Karpas-422 (cell line): ENCODE measurements at regions not wholly inside any gene's neighbourhood (a gene's known extent, or its start where the extent isn't known, plus 50 kb on each side); places are given as distances from the start of the nearest gene placed in this dataset.

Experiments used
- DNase-seq: peaks from one replicate; pipeline ENCODE4 v3.0.0-alpha.2; 2015
- H2AFZ ChIP-seq: fragments of 200-600 bp; sonication (generic); 2 replicates; pipeline ENCODE4 v1.6.1; 2014; ENCODE audit warnings: antibody characterized with exemption, low read length, mixed read lengths
- H3K27ac ChIP-seq: fragments of 200-600 bp; sonication (generic); 2 replicates; pipeline ENCODE4 v1.5.1; 2014; ENCODE audit warnings: mild to moderate bottlenecking, low read length, moderate library complexity
- H3K27me3 ChIP-seq: fragments of 200-600 bp; sonication (generic); 2 replicates; pipeline ENCODE4 v1.6.1; 2014; ENCODE audit warnings: low read length, mixed read lengths
- H3K36me3 ChIP-seq: fragments of 200-600 bp; sonication (generic); 2 replicates; pipeline ENCODE4 v1.6.1; 2014; ENCODE audit warnings: low read length, mixed read lengths; ENCODE audit not compliant: insufficient read depth
- H3K4me1 ChIP-seq: fragments of 200-600 bp; sonication (generic); 2 replicates; pipeline ENCODE4 v1.6.1; 2014; ENCODE audit warnings: mild to moderate bottlenecking, low read length, mixed read lengths
- H3K4me2 ChIP-seq: fragments of 200-600 bp; sonication (generic); 2 replicates; pipeline ENCODE4 v1.6.1; 2014; ENCODE audit warnings: low read length, low read depth, mild to moderate bottlenecking; ENCODE audit not compliant: poor library complexity, severe bottlenecking
- H3K4me3 ChIP-seq: fragments of 200-600 bp; sonication (generic); 2 replicates; pipeline ENCODE4 v1.5.1; 2014; ENCODE audit warnings: mild to moderate bottlenecking, antibody characterized with exemption, low read length, mixed read lengths
- H3K79me2 ChIP-seq: fragments of 200-600 bp; sonication (generic); 2 replicates; pipeline ENCODE4 v1.6.1; 2014; ENCODE audit warnings: mild to moderate bottlenecking, low read length, mixed read lengths
- H3K9ac ChIP-seq: fragments of 200-600 bp; sonication (generic); 2 replicates; pipeline ENCODE4 v1.6.0; 2014; ENCODE audit warnings: low read length
- H3K9me2 ChIP-seq: fragments of 200-600 bp; sonication (generic), shearing (Covaris generic); replicated peaks from 2 replicates; pipeline ENCODE4 v1.6.0; 2014; ENCODE audit warnings: mild to moderate bottlenecking, low read length, moderate library complexity; ENCODE audit not compliant: insufficient read depth
- H3K9me3 ChIP-seq: fragments of 300-700, 200-600 bp; sonication (generic); 2 replicates; pipeline ENCODE4 v1.6.1; 2014; ENCODE audit warnings: low read length, mixed read lengths
- H4K20me1 ChIP-seq: fragments of 200-600 bp; sonication (generic); 2 replicates; pipeline ENCODE4 v1.6.1; 2014; ENCODE audit warnings: mild to moderate bottlenecking, antibody characterized with exemption, low read length, low read depth; ENCODE audit not compliant: insufficient read depth

- H4K20me1 ChIP-seq, result no peaks in the 10 kb centered on the region; the same call in 1 of the 2 replicates
- H2AFZ ChIP-seq, result no peak overlapping the region
- no peak overlapping the region for H3K27ac ChIP-seq
- no peak overlapping the region for H3K4me2 ChIP-seq
- H3K4me1 ChIP-seq, result no peaks in the 10 kb centered on the region
- H3K9me3 ChIP-seq, result no peaks in the 10 kb centered on the region
- no peaks in the 10 kb centered on the region for H3K79me2 ChIP-seq
- H3K4me3 ChIP-seq, result no peak overlapping the region
- no peak overlapping the region for H3K9ac ChIP-seq
- H3K27me3 ChIP-seq, result no peaks in the 10 kb centered on the region
- H3K36me3 ChIP-seq, result no peaks in the 10 kb centered on the region
- no peaks in the 10 kb centered on the region for H3K9me2 ChIP-seq
- no peak for DNase-seq
Measured at GRCh38 chr14:98959958-98960616, 311.9 kb downstream of the BCL11B start.

DNA sequence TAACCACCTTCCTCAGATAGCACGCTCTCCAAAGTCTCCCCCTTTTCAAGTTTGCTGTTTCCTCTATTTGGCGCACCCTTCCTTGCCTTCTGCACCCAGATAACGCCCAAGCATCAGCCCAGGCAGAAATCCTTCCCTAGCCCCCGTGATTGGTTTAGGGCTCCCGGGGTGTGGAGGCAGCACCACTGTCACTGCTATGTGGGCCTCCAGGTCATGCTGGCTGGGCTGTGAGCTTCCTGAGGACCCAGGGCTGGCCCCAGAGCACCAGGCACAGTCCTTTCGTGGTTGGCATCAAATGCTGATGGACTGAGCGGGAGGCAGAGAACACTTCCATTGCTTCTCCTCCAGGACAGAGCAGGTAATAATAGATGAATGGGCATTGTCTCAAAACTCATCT lies 311.4 kb downstream of the BCL11B start:
- Histone ChIP-seq H3K9me3 (no peaks in the 10 kb centered on the region), H3K27ac (no peak overlapping the region), H3K9ac (no peak overlapping the region), H2AFZ (no peak overlapping the region), H3K9me2 (no peaks in the 10 kb centered on the region), H3K79me2 (no peaks in the 10 kb centered on the region), H3K4me2 (no peak overlapping the region), H3K27me3 (no peaks in the 10 kb centered on the region), H4K20me1 (no peaks in the 10 kb centered on the region; the same call in 1 of the 2 replicates), H3K36me3 (no peaks in the 10 kb centered on the region), H3K4me3 (no peak overlapping the region), H3K4me1 (no peaks in the 10 kb centered on the region)
- DNase-seq, result no peak

GRCh38 chr14:98961191-98961590 lies 310.8 kb downstream of the BCL11B start:
- no peak overlapping the region for H3K9ac ChIP-seq
- no peaks in the 10 kb centered on the region; the same call in 1 of the 2 replicates for H4K20me1 ChIP-seq
- no peaks in the 10 kb centered on the region for H3K4me1 ChIP-seq
- no peaks in the 10 kb centered on the region for H3K9me3 ChIP-seq
- no peaks in the 10 kb centered on the region for H3K27me3 ChIP-seq
- DNase-seq, result no peak
- H3K36me3 ChIP-seq, result no peaks in the 10 kb centered on the region
- H3K4me3 ChIP-seq, result no peak overlapping the region
- no peak overlapping the region for H2AFZ ChIP-seq
- no peak overlapping the region for H3K27ac ChIP-seq
- no peaks in the 10 kb centered on the region for H3K9me2 ChIP-seq
- no peak overlapping the region for H3K4me2 ChIP-seq
- no peaks in the 10 kb centered on the region for H3K79me2 ChIP-seq

GRCh38 chr14:98962118-98962517 lies 309.9 kb downstream of the BCL11B start:
- Histone ChIP-seq H2AFZ (no peak overlapping the region), H3K4me3 (no peak overlapping the region), H3K4me1 (no peaks in the 10 kb centered on the region), H3K27ac (no peak overlapping the region), H3K36me3 (no peaks in the 10 kb centered on the region), H3K79me2 (no peaks in the 10 kb centered on the region), H3K9ac (no peak overlapping the region), H3K27me3 (no peaks in the 10 kb centered on the region), H3K9me2 (no peaks in the 10 kb centered on the region), H4K20me1 (no peaks in the 10 kb centered on the region; the same call in 1 of the 2 replicates), H3K9me3 (no peaks in the 10 kb centered on the region), H3K4me2 (no peak overlapping the region)
- DNase-seq, result no peak

DNA sequence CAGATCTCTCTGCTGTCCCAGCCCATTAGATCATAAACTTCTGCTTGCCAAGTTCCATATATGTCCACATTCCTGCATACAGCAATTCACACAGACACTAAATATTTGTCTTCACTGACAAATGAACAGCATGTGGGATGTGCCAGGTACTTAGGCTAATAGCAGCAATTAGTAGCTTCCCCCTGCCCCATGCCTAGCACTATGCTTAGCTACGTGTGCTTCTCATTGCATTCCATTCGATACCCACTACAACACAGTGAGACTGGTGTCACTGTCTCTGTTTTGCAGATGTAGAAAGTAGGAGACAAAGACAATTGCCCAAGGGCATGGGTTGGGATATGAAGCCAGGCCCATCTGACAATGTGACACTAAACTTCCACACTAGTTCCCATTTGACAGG lies 308.4 kb downstream of the BCL11B start:
- DNase-seq, result no peak
- H3K27me3 ChIP-seq, result no peaks in the 10 kb centered on the region
- H3K9me3 ChIP-seq, result no peaks in the 10 kb centered on the region
- no peak overlapping the region for H3K9ac ChIP-seq
- H3K4me2 ChIP-seq, result no peak overlapping the region
- 0 out of 2 replicates have a peak, but pooled peaks cover 3% of the 10 kb centered on the region for H3K4me1 ChIP-seq
- no peaks in the 10 kb centered on the region for H3K36me3 ChIP-seq
- no peak overlapping the region for H3K27ac ChIP-seq
- H4K20me1 ChIP-seq, result no peaks in the 10 kb centered on the region
- no peaks in the 10 kb centered on the region for H3K79me2 ChIP-seq
- no peaks in the 10 kb centered on the region for H3K9me2 ChIP-seq
- H3K4me3 ChIP-seq, result no peak overlapping the region
- no peak overlapping the region for H2AFZ ChIP-seq

GRCh38 chr14:98964171-98964570 lies 307.8 kb downstream of the BCL11B start:
- Histone ChIP-seq H3K36me3 (no peaks in the 10 kb centered on the region), H3K9me3 (no peaks in the 10 kb centered on the region), H3K4me2 (no peak overlapping the region), H3K4me1 (0 out of 2 replicates have a peak, but pooled peaks cover 4% of the 10 kb centered on the region), H3K27me3 (no peaks in the 10 kb centered on the region), H4K20me1 (no peaks in the 10 kb centered on the region), H3K9me2 (no peaks in the 10 kb centered on the region), H3K4me3 (no peak overlapping the region), H3K9ac (no peak overlapping the region), H3K79me2 (no peaks in the 10 kb centered on the region), H2AFZ (no peak overlapping the region), H3K27ac (no peak overlapping the region)
- no peak for DNase-seq

DNA sequence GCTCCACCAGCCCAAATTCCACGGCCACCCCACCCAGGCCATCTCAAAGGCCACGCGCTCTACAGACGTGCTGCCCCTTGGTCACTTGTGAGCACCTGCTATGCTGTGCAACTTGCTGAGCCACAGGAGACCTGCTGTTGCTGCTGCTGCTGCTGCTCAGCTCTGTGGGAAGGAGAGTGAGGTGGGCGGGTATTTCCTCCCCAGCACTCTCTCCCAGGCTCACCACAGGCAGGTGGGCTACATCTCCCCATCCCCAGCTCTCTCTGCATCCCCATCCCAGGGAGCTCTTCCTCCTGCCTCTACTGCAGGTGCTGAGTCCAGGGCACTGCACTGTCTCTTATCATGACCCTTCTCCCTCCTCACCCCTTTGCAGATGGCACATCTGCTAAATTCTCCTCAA lies 306.9 kb downstream of the BCL11B start:
- Histone ChIP-seq H2AFZ (no peak overlapping the region), H3K79me2 (no peaks in the 10 kb centered on the region), H3K4me3 (no peak overlapping the region), H3K4me2 (no peak overlapping the region), H3K9ac (no peak overlapping the region), H3K4me1 (0 out of 2 replicates have a peak, but pooled peaks cover 4% of the 10 kb centered on the region), H4K20me1 (no peaks in the 10 kb centered on the region), H3K36me3 (no peaks in the 10 kb centered on the region), H3K27me3 (no peaks in the 10 kb centered on the region), H3K27ac (no peak overlapping the region), H3K9me3 (no peaks in the 10 kb centered on the region), H3K9me2 (no peaks in the 10 kb centered on the region)
- DNase-seq, result no peak

DNA sequence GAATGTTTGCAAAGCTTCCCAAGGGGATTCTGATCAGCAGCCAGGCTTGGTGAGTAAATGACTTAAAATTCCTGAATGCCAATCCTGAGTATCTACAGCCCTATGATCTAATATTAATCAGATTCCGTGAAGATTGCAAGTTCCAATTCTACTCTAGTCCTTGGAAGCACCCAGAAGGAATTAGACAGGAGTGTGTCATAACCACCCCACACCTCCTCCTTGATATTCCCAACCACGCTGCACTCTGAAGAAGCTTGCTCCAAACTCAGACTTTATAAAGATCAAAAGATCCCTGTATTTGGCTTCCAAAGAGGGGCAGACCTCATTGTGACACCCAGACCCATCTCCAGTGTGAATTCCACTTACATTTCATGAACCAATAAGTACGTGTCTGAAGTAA lies 306.0 kb downstream of the BCL11B start:
- no peak overlapping the region for H2AFZ ChIP-seq
- H3K4me2 ChIP-seq, result no peak overlapping the region
- H3K9ac ChIP-seq, result no peak overlapping the region
- no peaks in the 10 kb centered on the region for H4K20me1 ChIP-seq
- no peaks in the 10 kb centered on the region for H3K27me3 ChIP-seq
- no peak for DNase-seq
- no peaks in the 10 kb centered on the region for H3K36me3 ChIP-seq
- H3K79me2 ChIP-seq, result no peaks in the 10 kb centered on the region
- H3K9me3 ChIP-seq, result no peaks in the 10 kb centered on the region
- 0 out of 2 replicates have a peak, but pooled peaks cover 4% of the 10 kb centered on the region for H3K4me1 ChIP-seq
- H3K27ac ChIP-seq, result no peak overlapping the region
- H3K4me3 ChIP-seq, result no peak overlapping the region
- no peaks in the 10 kb centered on the region for H3K9me2 ChIP-seq
